Smooth muscle cell (in vitro differentiated cells): ENCODE measurements at regions not wholly inside any gene's neighbourhood (a gene's known extent, or its start where the extent isn't known, plus 50 kb on each side); places are given as distances from the start of the nearest gene placed in this dataset.

ENCODE experiments used
- DNase-seq: peaks from one replicate; lab custom pipeline; 2025; ENCODE audit not compliant: unreplicated experiment; lab: John Stamatoyannopoulos, UW
- H2AFZ ChIP-seq: fragments of 200-600 bp; sonication (generic); 2 replicates; pipeline ENCODE4 v1.6.0; 2016; ENCODE audit warnings: antibody characterized with exemption, low read depth, mild to moderate bottlenecking
- H3F3A ChIP-seq: fragments of 200-600 bp; sonication (generic); 2 replicates; pipeline ENCODE4 v1.6.0; 2017; ENCODE audit warnings: antibody characterized with exemption, low read depth
- H3K27ac ChIP-seq: fragments of 200-600 bp; sonication (generic); 2 replicates; pipeline ENCODE4 v1.5.1; 2016; ENCODE audit warnings: low read depth, mild to moderate bottlenecking
- H3K27me3 ChIP-seq: fragments of 200-600 bp; sonication (generic); 2 replicates; pipeline ENCODE4 v1.6.1; 2016; ENCODE audit warnings: low read depth, mild to moderate bottlenecking
- H3K36me3 ChIP-seq: fragments of 200-600 bp; sonication (generic); 2 replicates; pipeline ENCODE4 v1.5.1; 2016; ENCODE audit warnings: low read depth
- H3K4me1 ChIP-seq: fragments of 200-600 bp; sonication (generic); 2 replicates; pipeline ENCODE4 v1.5.1; 2016; ENCODE audit warnings: low read depth
- H3K4me2 ChIP-seq: fragments of 200-600 bp; sonication (generic); 2 replicates; pipeline ENCODE4 v1.6.0; 2016; ENCODE audit warnings: mild to moderate bottlenecking
- H3K4me3 ChIP-seq: fragments of 200-600 bp; sonication (generic); 2 replicates; pipeline ENCODE4 v1.5.1; 2016; ENCODE audit warnings: mild to moderate bottlenecking
- H3K79me2 ChIP-seq: fragments of 200-600 bp; sonication (generic); 2 replicates; pipeline ENCODE4 v1.6.0; 2016; ENCODE audit warnings: low read depth, mild to moderate bottlenecking
- H3K9ac ChIP-seq: fragments of 200-600 bp; sonication (generic); 2 replicates; pipeline ENCODE4 v1.6.0; 2016; ENCODE audit warnings: low read depth
- H3K9me3 ChIP-seq: fragments of 200-600 bp; sonication (generic); replicated peaks from 2 replicates; pipeline ENCODE4 v1.5.1; 2016; ENCODE audit warnings: low read depth
- H4K20me1 ChIP-seq: fragments of 200-600 bp; sonication (generic); 2 replicates; pipeline ENCODE4 v1.6.0; 2016; ENCODE audit warnings: low read depth
- CTCF ChIP-seq: fragments of 200-600 bp; sonication (generic); IDR thresholded peaks from 2 replicates; pipeline ENCODE4 v1.5.1; 2017; ENCODE audit warnings: borderline replicate concordance, mild to moderate bottlenecking, antibody characterized with exemption; ENCODE audit not compliant: insufficient read depth, poor library complexity, severe bottlenecking
- WGBS: methylation state at CpG from one replicate; pipeline ENCODE4 v1.1.7; 2016; ENCODE audit warnings: low lambda C conversion rate; 5-methylcytosine and 5-hydroxymethylcytosine counted together

DNA sequence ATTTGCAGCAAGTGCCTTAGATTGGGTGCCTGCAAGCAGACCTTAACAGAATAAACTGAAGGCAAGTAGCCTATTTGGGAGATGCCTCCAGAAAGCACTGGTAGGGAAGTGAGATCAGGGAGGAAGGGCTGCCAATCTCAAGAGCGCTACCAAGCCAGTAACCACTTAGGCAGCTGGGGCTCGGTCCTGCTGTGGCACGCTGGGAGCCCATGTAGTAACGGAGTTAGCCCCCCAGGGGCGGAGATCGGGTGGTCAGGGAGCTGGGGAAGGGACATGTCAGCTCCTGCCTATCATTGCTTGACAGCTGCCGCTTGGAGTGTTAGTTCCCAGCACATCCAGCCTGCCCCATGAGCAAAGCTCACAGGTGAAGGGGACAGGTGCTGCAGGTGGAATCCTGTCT lies 127.0 kb downstream of the CEBPB start:
- Histone ChIP-seq H3K9ac (no peak overlapping the region), H3K36me3 (no peaks in the 10 kb centered on the region), H3K27ac (no peak overlapping the region), H3K79me2 (no peaks in the 10 kb centered on the region), H3F3A (peaks cover 3% of the 10 kb centered on the region), H3K4me3 (no peak overlapping the region), H3K4me2 (no peak overlapping the region), H2AFZ (no peak overlapping the region), H3K27me3 (no peaks in the 10 kb centered on the region), H3K9me3 (no peaks in the 10 kb centered on the region), H4K20me1 (no peaks in the 10 kb centered on the region), H3K4me1 (peaks cover 16% of the 10 kb centered on the region)
- DNase-seq: no peak
- TF ChIP-seq CTCF: no peak
- 80% methylated on average over 7 of the region's 7 CpGs for WGBS

DNA sequence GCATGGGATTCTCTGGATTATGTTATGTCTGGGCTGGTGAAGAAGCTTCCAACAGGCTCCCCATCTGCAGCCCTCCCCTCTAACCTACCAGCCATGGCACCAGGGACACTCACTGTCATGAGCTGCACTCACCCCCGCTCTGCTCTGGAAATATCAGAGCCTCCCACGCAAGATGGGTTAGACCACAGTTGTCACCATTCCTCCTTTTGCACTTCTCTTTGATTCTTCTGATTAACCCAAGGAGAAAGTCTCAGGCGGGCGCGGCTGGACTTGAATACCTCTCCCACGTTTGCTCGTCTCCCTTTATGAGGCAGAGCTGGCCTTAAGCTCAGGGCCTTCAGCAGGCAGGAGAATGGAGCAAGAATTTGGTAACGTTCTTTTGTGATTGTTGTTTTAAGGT lies 128.1 kb downstream of the CEBPB start:
- Histone ChIP-seq H3K9me3 (no peaks in the 10 kb centered on the region), H3K27ac (no peak overlapping the region), H3K9ac (no peak overlapping the region), H2AFZ (no peak overlapping the region), H3K4me3 (no peak overlapping the region), H3K79me2 (no peaks in the 10 kb centered on the region), H3K4me1 (peaks cover 16% of the 10 kb centered on the region), H4K20me1 (no peaks in the 10 kb centered on the region), H3K4me2 (no peak overlapping the region), H3K27me3 (no peaks in the 10 kb centered on the region), H3F3A (peaks cover 6% of the 10 kb centered on the region), H3K36me3 (no peaks in the 10 kb centered on the region)
- WGBS: 52% methylated on average over 8 of the region's 8 CpGs
- no peak for DNase-seq
- no peak for TF ChIP-seq CTCF

GRCh38 chr20:50320005-50320900 lies 129.6 kb downstream of the CEBPB start:
- WGBS: 75% methylated on average over 13 of the region's 13 CpGs

More at GRCh38 chr20:50320005-50320900, 129.6 kb downstream of the CEBPB start:
- Histone ChIP-seq H3K4me3 (peak overlapping the region; percentile 33), H3K27me3 (no peaks in the 10 kb centered on the region), H4K20me1 (no peaks in the 10 kb centered on the region), H3K27ac (peak overlapping the region; percentile 94), H2AFZ (no peak overlapping the region), H3K9ac (peak overlapping the region; percentile 84), H3F3A (peaks cover 6% of the 10 kb centered on the region), H3K9me3 (no peaks in the 10 kb centered on the region), H3K36me3 (no peaks in the 10 kb centered on the region), H3K4me2 (peak overlapping the region; percentile 80), H3K79me2 (no peaks in the 10 kb centered on the region), H3K4me1 (peaks cover 16% of the 10 kb centered on the region)
- no peak for DNase-seq
- no peak for TF ChIP-seq CTCF
